Erythroblast (primary cell): ENCODE measurements at regions not wholly inside any gene's neighbourhood (a gene's known extent, or its start where the extent isn't known, plus 50 kb on each side); places are given as distances from the start of the nearest gene placed in this dataset.

Experiments used
- GATA1 ChIP-seq: IDR thresholded peaks from 2 replicates; pipeline ENCODE4 v1.6.1; 2011; ENCODE audit warnings: low read depth, mild to moderate bottlenecking, control low read depth, low read length, moderate library complexity
- POLR2A ChIP-seq: IDR thresholded peaks from 2 replicates; pipeline ENCODE4 v1.6.1; 2011; ENCODE audit warnings: mild to moderate bottlenecking, low read length

DNA sequence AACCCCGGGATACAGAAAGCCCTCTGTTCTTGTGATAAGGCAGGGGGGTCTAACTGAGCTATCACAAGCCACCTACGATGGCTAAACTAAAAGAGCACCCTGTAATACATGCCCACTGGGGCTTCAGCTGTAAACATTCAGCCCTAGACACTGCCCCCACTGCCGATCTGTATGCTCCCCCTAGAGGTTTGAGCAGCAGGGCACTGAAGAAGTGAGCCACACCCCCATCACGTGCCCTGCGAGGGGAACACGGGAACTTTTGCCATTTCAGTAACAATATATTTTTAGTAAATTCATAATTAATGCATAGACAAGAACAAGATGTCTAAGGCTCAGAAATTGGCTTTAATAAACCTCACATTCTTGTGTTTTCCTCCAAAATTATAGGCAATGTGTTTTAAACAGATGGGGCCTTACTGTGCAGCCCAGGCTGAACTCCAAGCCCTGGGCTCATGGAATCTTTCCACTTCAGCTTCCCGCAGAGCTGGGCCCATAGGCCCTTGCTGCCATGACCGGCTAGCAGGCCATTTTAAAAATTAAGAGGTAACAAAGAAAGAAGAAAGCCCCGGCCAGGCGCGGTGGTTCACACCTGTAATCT, 235.3 kb upstream of the SFRP2 start:
- TF ChIP-seq POLR2A (no peak), GATA1 (no peak)
